RWPE2 (cell line): ENCODE measurements at regions not wholly inside any gene's neighbourhood (a gene's known extent, or its start where the extent isn't known, plus 50 kb on each side); places are given as distances from the start of the nearest gene placed in this dataset.

ENCODE experiments used
- ATAC-seq: fragments of 200-7000 bp; cut with Tn5 transposase; 3 replicates; pipeline ENCODE4 v1.9.1; 2021; ENCODE audit warnings: low read depth
- DNase-seq: peaks from one replicate; pipeline ENCODE4 v3.0.0-alpha.2; 2020; ENCODE audit warnings: low spot score
- H3K27ac ChIP-seq: fragments of 450-650 bp; 2 replicates; pipeline ENCODE4 v1.5.1; 2017; ENCODE audit warnings: mild to moderate bottlenecking; ENCODE audit not compliant: poor library complexity, severe bottlenecking
- H3K27me3 ChIP-seq: fragments of 250-450 bp; sonication (Bioruptor Pico); 2 replicates; pipeline ENCODE4 v1.5.1; 2021; ENCODE audit warnings: mild to moderate bottlenecking, moderate library complexity; ENCODE audit not compliant: insufficient read depth, poor library complexity, severe bottlenecking
- H3K36me3 ChIP-seq: fragments of 250-450 bp; sonication (Bioruptor Pico); 2 replicates; pipeline ENCODE4 v1.5.1; 2020; ENCODE audit warnings: low read depth, mild to moderate bottlenecking, moderate library complexity
- H3K4me1 ChIP-seq: fragments of 250-450 bp; sonication (Bioruptor Pico); 2 replicates; pipeline ENCODE4 v1.5.1; 2021; ENCODE audit warnings: mild to moderate bottlenecking, moderate library complexity; ENCODE audit not compliant: insufficient read depth, poor library complexity, severe bottlenecking
- H3K4me3 ChIP-seq: fragments of 250-450 bp; sonication (Bioruptor Pico); 2 replicates; pipeline ENCODE4 v1.5.1; 2021; ENCODE audit warnings: mild to moderate bottlenecking, moderate library complexity; ENCODE audit not compliant: severe bottlenecking
- H3K9me3 ChIP-seq: fragments of 250-450 bp; sonication (Bioruptor Pico); 2 replicates; pipeline ENCODE4 v1.5.1; 2021; ENCODE audit warnings: mild to moderate bottlenecking, moderate library complexity; ENCODE audit not compliant: severe bottlenecking
- CTCF ChIP-seq: fragments of 450-650 bp; IDR thresholded peaks from one replicate; pipeline ENCODE4 v1.5.1; 2017; ENCODE audit warnings: mild to moderate bottlenecking, moderate library complexity; ENCODE audit not compliant: poor library complexity, severe bottlenecking

GRCh38 chr7:36002900-36003299, 150.2 kb upstream of the EEPD1 start:
- Histone ChIP-seq H3K9me3 (no peaks in the 10 kb centered on the region), H3K4me3 (no peak overlapping the region), H3K36me3 (no peaks in the 10 kb centered on the region), H3K27ac (no peak overlapping the region), H3K4me1 (no peaks in the 10 kb centered on the region), H3K27me3 (no peaks in the 10 kb centered on the region)
- DNase-seq, result no peak
- TF ChIP-seq CTCF, result no peak
- ATAC-seq, result no peak

GRCh38 chr7:36003343-36003742, 149.7 kb upstream of the EEPD1 start:
- H3K27ac ChIP-seq, result no peak overlapping the region
- no peaks in the 10 kb centered on the region for H3K4me1 ChIP-seq
- DNase-seq (no peak), ATAC-seq (no peak)
- H3K4me3 ChIP-seq, result no peak overlapping the region
- TF ChIP-seq CTCF, result no peak
- no peaks in the 10 kb centered on the region for H3K9me3 ChIP-seq
- H3K27me3 ChIP-seq, result no peaks in the 10 kb centered on the region
- H3K36me3 ChIP-seq, result no peaks in the 10 kb centered on the region

GRCh38 chr7:36005293-36005692, 147.8 kb upstream of the EEPD1 start:
- no peaks in the 10 kb centered on the region for H3K27me3 ChIP-seq
- H3K9me3 ChIP-seq, result no peaks in the 10 kb centered on the region
- ATAC-seq, result no peak
- TF ChIP-seq CTCF, result no peak
- no peaks in the 10 kb centered on the region for H3K4me1 ChIP-seq
- no peak overlapping the region for H3K27ac ChIP-seq
- no peak overlapping the region for H3K4me3 ChIP-seq
- no peaks in the 10 kb centered on the region for H3K36me3 ChIP-seq
- DNase-seq, result no peak

- TF ChIP-seq CTCF, result no peak
- no peak overlapping the region for H3K27ac ChIP-seq
- no peak for ATAC-seq
These were observed 147.2 kb upstream of the EEPD1 start for GRCh38 chr7:36005876-36006275.

GRCh38 chr7:36006636-36007229, 146.3 kb upstream of the EEPD1 start:
- DNase-seq (no peak), ATAC-seq (no peak)
- Histone ChIP-seq H3K9me3 (no peaks in the 10 kb centered on the region), H3K27me3 (no peaks in the 10 kb centered on the region), H3K27ac (no peak overlapping the region), H3K36me3 (no peaks in the 10 kb centered on the region), H3K4me1 (no peaks in the 10 kb centered on the region), H3K4me3 (no peak overlapping the region)
- TF ChIP-seq CTCF, result no peak

More at GRCh38 chr7:36005876-36006275, 147.2 kb upstream of the EEPD1 start:
- no peaks in the 10 kb centered on the region for H3K9me3 ChIP-seq
- no peaks in the 10 kb centered on the region for H3K36me3 ChIP-seq
- H3K4me3 ChIP-seq, result no peak overlapping the region
- no peak for DNase-seq
- no peaks in the 10 kb centered on the region for H3K4me1 ChIP-seq
- H3K27me3 ChIP-seq, result no peaks in the 10 kb centered on the region
